Muscle of leg (tissue), 3 donors: ENCODE measurements at regions not wholly inside any gene's neighbourhood (a gene's known extent, or its start where the extent isn't known, plus 50 kb on each side); places are given as distances from the start of the nearest gene placed in this dataset.

Experiments
- DNase-seq: peaks from one replicate; pipeline ENCODE4 v3.0.0; 2013
- H3K27ac ChIP-seq: one replicate; pipeline ENCODE4 v1.5.1; 2013; ENCODE audit warnings: mild to moderate bottlenecking, low read length, control low read depth
- H3K27me3 ChIP-seq: one replicate; pipeline ENCODE4 v1.6.1; 2013; ENCODE audit warnings: low read length; ENCODE audit not compliant: control insufficient read depth, insufficient read depth
- H3K36me3 ChIP-seq: one replicate; pipeline ENCODE4 v1.6.1; 2013; ENCODE audit warnings: low read length; ENCODE audit not compliant: control insufficient read depth, insufficient read depth
- H3K4me1 ChIP-seq: one replicate; pipeline ENCODE4 v1.6.1; 2013; ENCODE audit warnings: low read length; ENCODE audit not compliant: control insufficient read depth, insufficient read depth
- H3K4me3 ChIP-seq: one replicate; pipeline ENCODE4 v1.5.1; 2013; ENCODE audit warnings: low read length, control low read depth
- H3K9me3 ChIP-seq: replicated peaks from 2 replicates; pipeline ENCODE4 v1.6.1; 2013; ENCODE audit warnings: low read depth, low read length; ENCODE audit not compliant: control insufficient read depth
- WGBS: methylation state at CpG from one replicate; pipeline ENCODE4 v1.1.5; 2013; ENCODE audit warnings: missing lambda C conversion rate; ENCODE audit not compliant: insufficient coverage; 5-methylcytosine and 5-hydroxymethylcytosine counted together

DNA sequence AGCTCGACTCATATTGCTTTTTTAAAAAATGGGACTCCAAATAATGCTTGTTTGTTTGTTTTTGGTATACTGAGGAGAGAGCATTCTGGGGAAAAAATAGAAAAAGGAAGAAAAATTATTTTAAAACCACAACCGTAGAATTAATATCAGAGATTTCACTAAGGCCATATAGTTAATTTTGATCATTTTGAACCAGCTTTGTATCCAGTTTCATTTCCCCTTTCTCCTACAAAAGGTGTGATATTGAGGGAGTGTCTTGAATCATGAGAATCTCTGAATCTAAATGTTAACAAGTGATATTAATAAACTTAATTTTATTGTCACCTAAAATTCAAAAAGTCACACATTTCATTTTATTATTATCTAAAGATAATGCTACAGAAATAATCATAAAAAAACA lies 198.5 kb upstream of the GALNT5 start:
- H3K27ac ChIP-seq: no peak overlapping the region
- no CpG with 5 or more reads among the region's 2 CpGs for WGBS
- H3K4me1 ChIP-seq: no peaks in the 10 kb centered on the region
- H3K9me3 ChIP-seq: no peaks in the 10 kb centered on the region
- H3K4me3 ChIP-seq: no peak overlapping the region
- no peaks in the 10 kb centered on the region for H3K27me3 ChIP-seq
- no peaks in the 10 kb centered on the region for H3K36me3 ChIP-seq
- DNase-seq: no peak

DNA sequence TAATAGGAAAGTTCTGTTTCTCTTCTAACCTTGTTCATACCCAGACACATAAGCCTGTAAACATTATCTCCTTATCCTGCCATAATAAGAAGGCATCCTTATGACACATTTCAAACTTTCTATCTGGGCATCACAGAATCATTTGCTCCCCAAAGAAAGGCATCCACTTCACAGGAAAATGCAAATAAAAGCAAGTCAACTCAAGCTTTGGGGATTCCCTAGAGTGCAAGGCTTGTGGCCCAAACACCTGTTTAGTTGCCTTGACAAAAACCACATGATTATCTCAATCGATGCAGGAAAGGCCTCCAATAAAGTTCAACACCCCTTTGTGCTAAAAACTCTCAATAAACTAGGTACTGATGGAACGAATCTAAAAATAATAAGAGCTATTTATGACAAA lies 195.7 kb upstream of the GALNT5 start:
- WGBS: no CpG with 5 or more reads among the region's 2 CpGs
- Histone ChIP-seq H3K27ac (no peak overlapping the region), H3K9me3 (no peaks in the 10 kb centered on the region), H3K27me3 (no peaks in the 10 kb centered on the region), H3K4me3 (no peak overlapping the region), H3K4me1 (no peaks in the 10 kb centered on the region), H3K36me3 (no peaks in the 10 kb centered on the region)
- no peak for DNase-seq

DNA sequence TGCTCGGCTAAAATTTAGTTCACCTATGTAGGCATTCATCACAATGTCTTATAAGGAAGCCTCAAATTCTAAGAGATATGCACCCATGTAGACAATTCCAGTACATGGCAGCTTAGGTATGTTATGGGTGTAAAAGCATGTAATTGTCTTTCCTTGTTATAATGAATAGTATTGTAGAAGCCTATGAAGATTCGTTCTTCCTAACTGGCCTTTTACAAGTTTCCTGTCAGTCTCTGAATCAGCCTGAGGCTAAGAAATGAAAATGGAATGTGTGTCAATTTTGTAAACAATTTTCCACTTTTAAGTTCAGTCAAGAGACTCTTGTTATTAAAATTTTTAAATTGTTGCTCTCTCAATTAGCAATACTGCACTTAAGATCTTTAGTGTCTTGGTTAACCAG lies 189.9 kb upstream of the GALNT5 start:
- no peak for DNase-seq
- WGBS: no CpG with 5 or more reads among the region's 2 CpGs
- Histone ChIP-seq H3K9me3 (no peaks in the 10 kb centered on the region), H3K27ac (no peak overlapping the region), H3K4me3 (no peak overlapping the region), H3K36me3 (no peaks in the 10 kb centered on the region), H3K27me3 (no peaks in the 10 kb centered on the region), H3K4me1 (no peaks in the 10 kb centered on the region)

DNA sequence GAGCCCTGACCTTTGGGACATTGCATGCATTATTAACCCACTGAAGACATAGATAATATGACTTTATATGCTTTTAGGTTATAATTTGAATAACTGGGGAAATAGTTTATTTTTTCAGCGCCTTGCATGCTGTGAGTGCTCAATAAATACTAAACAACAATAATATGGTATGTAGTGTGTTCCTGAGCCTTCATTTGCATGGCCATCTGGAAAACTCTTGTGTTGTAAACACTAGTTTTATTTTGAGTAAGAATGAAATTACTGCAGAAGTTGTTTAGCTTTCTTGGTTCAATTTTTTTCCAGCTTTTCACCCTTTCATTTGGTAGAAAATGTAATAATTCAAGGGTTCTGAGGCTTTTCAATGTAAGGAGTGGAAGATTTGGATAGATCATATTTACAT lies 189.3 kb upstream of the GALNT5 start:
- no peaks in the 10 kb centered on the region for H3K4me1 ChIP-seq
- DNase-seq: no peak
- no CpG with 5 or more reads among the region's 1 CpG for WGBS
- no peaks in the 10 kb centered on the region for H3K9me3 ChIP-seq
- no peaks in the 10 kb centered on the region for H3K27me3 ChIP-seq
- H3K27ac ChIP-seq: no peak overlapping the region
- no peak overlapping the region for H3K4me3 ChIP-seq
- no peaks in the 10 kb centered on the region for H3K36me3 ChIP-seq

DNA sequence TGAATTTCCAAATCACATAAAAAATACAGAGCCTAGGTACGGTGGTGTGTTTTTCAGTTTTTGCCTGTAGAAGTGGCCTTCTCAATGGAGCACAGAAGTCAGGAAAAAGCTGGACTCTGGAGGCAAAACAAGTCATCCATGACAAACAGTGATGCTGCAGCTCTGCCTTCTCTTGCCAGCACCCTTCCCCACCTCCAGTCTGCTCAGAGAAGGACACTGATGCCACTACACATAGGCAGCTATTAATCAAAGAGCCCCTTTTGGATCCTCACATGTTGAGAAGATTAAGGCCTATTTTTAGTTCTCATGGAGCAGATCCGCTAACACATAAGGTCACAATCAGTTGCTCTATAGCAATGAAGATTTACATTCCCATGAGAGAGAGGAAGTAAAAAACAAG lies 181.6 kb upstream of the GALNT5 start:
- no CpG with 5 or more reads among the region's 2 CpGs for WGBS
- no peak overlapping the region for H3K4me3 ChIP-seq
- DNase-seq: no peak

DNA sequence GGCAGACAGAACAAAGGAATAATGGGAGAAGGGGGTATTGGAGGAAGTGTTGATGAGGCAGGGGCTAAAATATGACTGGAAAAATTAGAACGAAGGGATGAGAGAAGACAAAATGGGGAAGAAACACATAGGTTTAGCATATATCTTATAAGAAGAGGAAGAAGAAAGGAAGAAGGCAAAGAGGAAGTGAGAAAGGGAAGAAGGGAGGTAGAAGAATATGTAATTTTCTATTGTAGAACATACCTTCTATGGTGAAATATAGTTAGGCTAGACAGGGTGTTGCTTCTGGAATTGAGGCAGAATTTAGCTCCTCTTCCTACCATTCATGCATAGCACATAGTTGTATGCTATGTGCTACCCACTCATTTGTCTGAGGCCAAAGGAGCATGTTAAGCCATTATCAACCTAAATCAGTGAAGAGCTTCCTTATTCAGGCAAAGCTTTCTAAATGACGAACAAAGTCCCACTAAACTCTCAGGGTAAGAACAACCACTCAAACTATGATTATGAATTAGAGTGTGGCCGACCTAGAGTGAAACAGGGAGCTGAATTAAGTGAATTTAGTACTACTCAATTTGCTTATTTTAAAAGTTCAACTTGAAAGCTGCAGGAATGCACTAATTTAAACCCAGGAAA lies 180.9 kb upstream of the GALNT5 start:
- WGBS: no CpG with 5 or more reads among the region's 3 CpGs
- Histone ChIP-seq H3K27me3 (no peaks in the 10 kb centered on the region), H3K4me1 (no peaks in the 10 kb centered on the region), H3K36me3 (no peaks in the 10 kb centered on the region), H3K27ac (no peak overlapping the region), H3K9me3 (no peaks in the 10 kb centered on the region), H3K4me3 (no peak overlapping the region)
- no peak for DNase-seq

More for the DNA sequence above, 181.6 kb upstream of the GALNT5 start:
- Histone ChIP-seq H3K27me3 (no peaks in the 10 kb centered on the region), H3K36me3 (no peaks in the 10 kb centered on the region), H3K4me1 (no peaks in the 10 kb centered on the region), H3K9me3 (no peaks in the 10 kb centered on the region), H3K27ac (no peak overlapping the region)

DNA sequence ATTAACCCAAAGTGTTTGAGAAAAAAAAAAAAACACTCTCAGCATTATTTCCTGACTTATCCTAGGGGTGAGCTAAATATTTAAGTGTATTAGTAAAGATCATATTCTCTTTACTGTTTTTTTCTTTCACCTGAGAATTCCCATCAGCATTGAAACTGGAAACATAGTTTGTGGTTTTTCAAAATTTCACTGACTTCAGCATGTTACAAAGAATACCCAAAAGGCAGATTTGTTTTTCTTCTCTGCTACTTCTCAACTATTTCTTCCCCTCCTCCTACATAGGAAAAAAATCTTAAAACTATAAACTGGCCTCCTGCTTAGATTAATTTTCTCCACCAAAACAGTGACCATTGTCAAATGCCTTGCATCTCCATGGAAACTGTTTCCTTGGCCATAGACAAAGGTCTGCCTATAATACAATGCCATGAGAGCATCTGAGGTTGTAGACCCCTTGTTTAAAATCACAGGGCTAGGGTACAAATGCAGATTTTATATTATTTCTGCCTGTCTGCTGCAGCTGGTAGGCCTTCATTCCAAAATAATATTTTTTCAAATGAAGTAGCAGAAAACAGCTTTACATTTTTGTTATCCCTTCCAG lies 179.7 kb upstream of the GALNT5 start:
- H3K4me3 ChIP-seq: no peak overlapping the region
- no peaks in the 10 kb centered on the region for H3K9me3 ChIP-seq
- H3K4me1 ChIP-seq: no peaks in the 10 kb centered on the region
- no peaks in the 10 kb centered on the region for H3K36me3 ChIP-seq
- H3K27ac ChIP-seq: no peak overlapping the region
- H3K27me3 ChIP-seq: no peaks in the 10 kb centered on the region
- no peak for DNase-seq

DNA sequence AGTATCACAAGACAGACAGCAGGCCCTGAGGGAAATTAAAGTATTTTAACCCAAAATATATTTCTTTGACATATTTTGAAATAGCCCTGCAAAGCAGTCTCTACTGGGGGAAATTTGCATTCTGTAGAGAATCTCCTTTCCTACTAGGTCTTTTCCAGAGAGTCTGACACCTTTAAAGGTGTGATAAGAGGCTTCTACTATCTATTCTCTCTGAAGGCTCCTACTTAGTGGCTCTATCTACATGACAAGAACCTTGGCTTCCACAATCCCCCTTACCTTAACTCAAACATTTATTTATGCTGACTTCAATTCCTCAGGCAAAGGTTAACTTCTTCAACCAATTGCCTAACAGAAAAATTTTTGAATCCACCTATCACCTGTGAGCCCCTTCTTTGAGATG lies 174.6 kb upstream of the GALNT5 start:
- H3K36me3 ChIP-seq: no peaks in the 10 kb centered on the region
- H3K27me3 ChIP-seq: no peaks in the 10 kb centered on the region
- H3K4me3 ChIP-seq: no peak overlapping the region
- no peak overlapping the region for H3K27ac ChIP-seq
- no peaks in the 10 kb centered on the region for H3K9me3 ChIP-seq
- H3K4me1 ChIP-seq: no peaks in the 10 kb centered on the region
- no peak for DNase-seq

DNA sequence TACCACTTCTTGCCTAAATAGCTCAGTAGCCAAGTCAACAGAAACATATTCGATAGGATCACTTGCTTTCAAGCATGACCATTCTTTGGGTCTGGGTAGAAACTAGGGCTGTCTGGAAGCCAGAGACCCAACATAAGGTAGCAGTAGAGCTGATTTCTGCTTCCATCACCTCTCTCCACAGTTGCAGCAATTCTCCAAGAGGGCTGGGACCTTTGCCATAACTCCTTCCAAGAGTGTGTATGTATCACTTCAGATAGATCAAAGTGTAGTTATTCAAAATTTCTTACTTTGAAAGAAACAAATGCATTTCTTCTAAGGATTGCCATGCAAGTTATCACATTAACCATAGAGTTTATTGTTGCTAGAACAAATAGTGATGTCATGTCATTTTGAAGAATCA lies 172.0 kb upstream of the GALNT5 start:
- Histone ChIP-seq H3K9me3 (no peaks in the 10 kb centered on the region), H3K4me3 (no peak overlapping the region), H3K27me3 (no peaks in the 10 kb centered on the region), H3K4me1 (no peaks in the 10 kb centered on the region), H3K27ac (no peak overlapping the region), H3K36me3 (no peaks in the 10 kb centered on the region)
- WGBS: no CpG with 5 or more reads among the region's 1 CpG
- no peak for DNase-seq

DNA sequence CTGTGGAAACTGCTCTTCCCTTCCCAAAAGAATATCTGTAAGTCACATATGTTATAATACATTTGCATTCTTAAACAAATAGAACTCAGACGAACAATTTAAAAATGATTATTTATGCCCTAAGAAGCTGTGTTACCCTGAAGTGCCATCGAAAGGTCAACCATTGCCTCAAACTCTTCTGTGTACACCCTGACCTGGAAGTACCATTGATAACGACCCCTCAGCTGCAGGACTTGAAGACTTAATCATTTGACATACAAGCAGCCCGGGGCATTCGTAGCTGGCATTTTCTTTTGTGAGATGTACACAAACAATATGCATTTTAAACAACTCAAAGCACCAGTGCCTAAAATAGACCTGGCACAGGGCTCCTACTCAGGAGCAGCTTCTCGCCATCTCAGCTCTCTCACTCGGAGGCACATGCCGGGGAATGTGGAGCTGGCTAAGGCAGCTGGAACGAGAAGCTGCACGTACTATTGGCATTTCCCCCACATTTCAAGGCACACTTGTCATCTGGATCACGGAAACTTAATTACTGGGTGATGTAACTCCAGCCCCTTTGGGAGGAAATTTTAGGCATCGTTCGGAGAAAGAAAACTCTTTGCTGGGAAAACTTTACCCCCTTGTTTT lies 170.0 kb upstream of the GALNT5 start:
- H3K9me3 ChIP-seq: no peaks in the 10 kb centered on the region
- H3K36me3 ChIP-seq: no peaks in the 10 kb centered on the region
- DNase-seq: peak; percentile 60
- no peak overlapping the region for H3K4me3 ChIP-seq
- H3K27ac ChIP-seq: no peak overlapping the region
- 78% methylated on average over 1 of the region's 13 CpGs for WGBS
- H3K4me1 ChIP-seq: no peaks in the 10 kb centered on the region
- no peaks in the 10 kb centered on the region for H3K27me3 ChIP-seq
